Smooth muscle cell (in vitro differentiated cells): ENCODE measurements at regions not wholly inside any gene's neighbourhood (a gene's known extent, or its start where the extent isn't known, plus 50 kb on each side); places are given as distances from the start of the nearest gene placed in this dataset.

ENCODE experiments used
- DNase-seq: peaks from one replicate; lab custom pipeline; 2025; ENCODE audit not compliant: unreplicated experiment; lab: John Stamatoyannopoulos, UW
- H2AFZ ChIP-seq: fragments of 200-600 bp; sonication (generic); 2 replicates; pipeline ENCODE4 v1.6.0; 2016; ENCODE audit warnings: antibody characterized with exemption, low read depth, mild to moderate bottlenecking
- H3F3A ChIP-seq: fragments of 200-600 bp; sonication (generic); 2 replicates; pipeline ENCODE4 v1.6.0; 2017; ENCODE audit warnings: antibody characterized with exemption, low read depth
- H3K27ac ChIP-seq: fragments of 200-600 bp; sonication (generic); 2 replicates; pipeline ENCODE4 v1.5.1; 2016; ENCODE audit warnings: low read depth, mild to moderate bottlenecking
- H3K27me3 ChIP-seq: fragments of 200-600 bp; sonication (generic); 2 replicates; pipeline ENCODE4 v1.6.1; 2016; ENCODE audit warnings: low read depth, mild to moderate bottlenecking
- H3K36me3 ChIP-seq: fragments of 200-600 bp; sonication (generic); 2 replicates; pipeline ENCODE4 v1.5.1; 2016; ENCODE audit warnings: low read depth
- H3K4me1 ChIP-seq: fragments of 200-600 bp; sonication (generic); 2 replicates; pipeline ENCODE4 v1.5.1; 2016; ENCODE audit warnings: low read depth
- H3K4me2 ChIP-seq: fragments of 200-600 bp; sonication (generic); 2 replicates; pipeline ENCODE4 v1.6.0; 2016; ENCODE audit warnings: mild to moderate bottlenecking
- H3K4me3 ChIP-seq: fragments of 200-600 bp; sonication (generic); 2 replicates; pipeline ENCODE4 v1.5.1; 2016; ENCODE audit warnings: mild to moderate bottlenecking
- H3K79me2 ChIP-seq: fragments of 200-600 bp; sonication (generic); 2 replicates; pipeline ENCODE4 v1.6.0; 2016; ENCODE audit warnings: low read depth, mild to moderate bottlenecking
- H3K9ac ChIP-seq: fragments of 200-600 bp; sonication (generic); 2 replicates; pipeline ENCODE4 v1.6.0; 2016; ENCODE audit warnings: low read depth
- H3K9me3 ChIP-seq: fragments of 200-600 bp; sonication (generic); replicated peaks from 2 replicates; pipeline ENCODE4 v1.5.1; 2016; ENCODE audit warnings: low read depth
- H4K20me1 ChIP-seq: fragments of 200-600 bp; sonication (generic); 2 replicates; pipeline ENCODE4 v1.6.0; 2016; ENCODE audit warnings: low read depth
- WGBS: methylation state at CpG from one replicate; pipeline ENCODE4 v1.1.7; 2016; ENCODE audit warnings: low lambda C conversion rate; 5-methylcytosine and 5-hydroxymethylcytosine counted together
- TF ChIP-seq, protein P1 (sequence below): fragments of 200-600 bp; sonication (generic); IDR thresholded peaks from 2 replicates; pipeline ENCODE4 v1.5.1; 2017; ENCODE audit warnings: borderline replicate concordance, mild to moderate bottlenecking, antibody characterized with exemption; ENCODE audit not compliant: insufficient read depth, poor library complexity, severe bottlenecking

DNA sequence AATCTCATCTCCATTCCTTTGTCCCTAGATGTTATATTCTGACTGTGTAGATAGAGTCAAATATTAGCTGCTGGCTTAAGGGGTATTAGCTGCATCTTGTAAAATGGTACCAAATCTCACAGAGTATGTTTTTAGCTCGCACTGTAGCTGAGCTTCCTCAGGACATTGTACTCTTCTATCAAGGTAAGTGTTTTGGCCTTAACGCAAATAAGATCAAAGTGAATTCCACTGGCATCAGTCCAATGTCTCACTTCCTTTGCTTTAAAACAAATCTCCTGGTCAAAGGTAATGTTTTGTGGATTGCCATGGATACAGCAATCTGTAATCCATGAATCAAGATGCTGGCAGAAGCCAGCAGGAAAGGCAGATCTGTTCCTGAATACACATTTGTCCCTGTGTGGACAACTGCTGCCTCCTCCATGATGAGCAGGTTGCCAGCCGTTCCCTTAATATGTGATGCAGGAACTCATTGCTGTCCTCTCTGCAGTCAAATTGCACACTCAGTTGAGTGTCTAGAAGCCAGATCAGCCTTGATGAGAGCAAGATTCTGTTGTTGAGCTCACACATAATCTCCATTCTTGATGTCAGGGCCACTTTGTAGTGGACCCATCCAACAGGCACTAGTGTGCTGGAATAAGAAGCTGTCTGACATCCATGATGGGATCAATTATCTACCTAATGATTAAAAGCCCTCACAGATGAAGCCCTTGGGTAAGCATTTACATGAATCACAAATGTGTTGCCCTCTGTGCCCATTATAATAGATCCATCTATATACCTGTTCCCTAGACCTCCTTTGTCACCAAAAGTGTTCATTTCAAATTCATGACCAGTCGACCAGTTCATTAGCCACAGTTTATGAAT is 96.6 kb upstream of the AGTR1 start:
- Histone ChIP-seq H3F3A (no peaks in the 10 kb centered on the region), H3K9me3 (no peaks in the 10 kb centered on the region), H3K9ac (no peak overlapping the region), H3K4me2 (no peak overlapping the region), H3K36me3 (no peaks in the 10 kb centered on the region), H3K4me1 (no peaks in the 10 kb centered on the region), H3K27me3 (no peaks in the 10 kb centered on the region), H4K20me1 (no peaks in the 10 kb centered on the region), H2AFZ (no peak overlapping the region), H3K4me3 (no peak overlapping the region), H3K27ac (no peak overlapping the region), H3K79me2 (no peaks in the 10 kb centered on the region)
- no peak for DNase-seq
- WGBS, result 79% methylated on average over 4 of the region's 4 CpGs
- TF ChIP-seq, protein P1, sequence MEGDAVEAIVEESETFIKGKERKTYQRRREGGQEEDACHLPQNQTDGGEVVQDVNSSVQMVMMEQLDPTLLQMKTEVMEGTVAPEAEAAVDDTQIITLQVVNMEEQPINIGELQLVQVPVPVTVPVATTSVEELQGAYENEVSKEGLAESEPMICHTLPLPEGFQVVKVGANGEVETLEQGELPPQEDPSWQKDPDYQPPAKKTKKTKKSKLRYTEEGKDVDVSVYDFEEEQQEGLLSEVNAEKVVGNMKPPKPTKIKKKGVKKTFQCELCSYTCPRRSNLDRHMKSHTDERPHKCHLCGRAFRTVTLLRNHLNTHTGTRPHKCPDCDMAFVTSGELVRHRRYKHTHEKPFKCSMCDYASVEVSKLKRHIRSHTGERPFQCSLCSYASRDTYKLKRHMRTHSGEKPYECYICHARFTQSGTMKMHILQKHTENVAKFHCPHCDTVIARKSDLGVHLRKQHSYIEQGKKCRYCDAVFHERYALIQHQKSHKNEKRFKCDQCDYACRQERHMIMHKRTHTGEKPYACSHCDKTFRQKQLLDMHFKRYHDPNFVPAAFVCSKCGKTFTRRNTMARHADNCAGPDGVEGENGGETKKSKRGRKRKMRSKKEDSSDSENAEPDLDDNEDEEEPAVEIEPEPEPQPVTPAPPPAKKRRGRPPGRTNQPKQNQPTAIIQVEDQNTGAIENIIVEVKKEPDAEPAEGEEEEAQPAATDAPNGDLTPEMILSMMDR, result no peak

DNA sequence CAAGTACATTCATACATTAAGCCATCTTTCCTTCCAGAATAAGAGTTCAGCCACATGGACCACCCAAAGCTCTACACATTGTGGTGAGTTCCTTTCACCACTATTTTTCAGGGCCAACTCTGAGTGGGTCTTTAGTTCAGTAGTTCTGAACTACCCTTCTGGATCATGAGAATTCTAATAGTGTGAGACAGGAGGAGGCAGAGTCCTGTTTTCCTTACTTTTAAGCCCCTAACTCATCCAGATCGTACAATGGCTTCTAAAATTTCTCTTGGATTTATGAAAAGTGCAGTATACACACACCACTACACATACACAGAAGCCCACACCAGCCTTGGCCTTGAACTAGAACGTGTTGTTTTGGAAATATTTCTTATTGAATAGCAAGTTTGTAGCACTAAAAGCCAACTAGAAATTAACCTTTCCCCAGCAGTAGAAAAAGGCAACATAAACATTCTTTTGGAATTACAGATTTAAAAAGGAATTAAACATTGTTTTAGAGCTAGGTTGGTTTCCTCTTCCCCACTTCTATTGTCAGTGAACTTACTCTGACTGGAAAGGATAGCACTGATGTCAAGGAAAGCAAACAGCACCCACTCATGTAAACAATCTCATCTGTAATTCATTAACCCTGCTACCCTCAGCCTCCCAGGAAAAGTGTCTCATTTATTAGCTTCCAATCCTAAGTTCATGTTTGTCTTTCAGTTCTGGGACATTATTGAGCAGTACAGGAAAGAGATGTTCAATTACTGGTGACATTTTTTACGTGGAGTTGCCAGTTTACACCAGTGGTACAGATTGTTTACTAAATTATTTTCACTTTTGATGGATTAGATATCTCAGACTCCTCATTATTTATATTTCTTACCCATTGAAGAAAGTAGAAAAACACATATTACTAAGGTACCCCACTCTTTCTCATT is 95.7 kb upstream of the AGTR1 start:
- Histone ChIP-seq H2AFZ (no peak overlapping the region), H3K4me2 (no peak overlapping the region), H3K27ac (no peak overlapping the region), H3K79me2 (no peaks in the 10 kb centered on the region), H3K4me3 (no peak overlapping the region), H3K36me3 (no peaks in the 10 kb centered on the region), H3F3A (no peaks in the 10 kb centered on the region), H3K9me3 (no peaks in the 10 kb centered on the region), H3K27me3 (no peaks in the 10 kb centered on the region), H3K9ac (no peak overlapping the region), H3K4me1 (no peaks in the 10 kb centered on the region), H4K20me1 (no peaks in the 10 kb centered on the region)
- DNase-seq, result no peak
- TF ChIP-seq, protein P1, result no peak
- 77% methylated on average over 3 of the region's 3 CpGs for WGBS

DNA sequence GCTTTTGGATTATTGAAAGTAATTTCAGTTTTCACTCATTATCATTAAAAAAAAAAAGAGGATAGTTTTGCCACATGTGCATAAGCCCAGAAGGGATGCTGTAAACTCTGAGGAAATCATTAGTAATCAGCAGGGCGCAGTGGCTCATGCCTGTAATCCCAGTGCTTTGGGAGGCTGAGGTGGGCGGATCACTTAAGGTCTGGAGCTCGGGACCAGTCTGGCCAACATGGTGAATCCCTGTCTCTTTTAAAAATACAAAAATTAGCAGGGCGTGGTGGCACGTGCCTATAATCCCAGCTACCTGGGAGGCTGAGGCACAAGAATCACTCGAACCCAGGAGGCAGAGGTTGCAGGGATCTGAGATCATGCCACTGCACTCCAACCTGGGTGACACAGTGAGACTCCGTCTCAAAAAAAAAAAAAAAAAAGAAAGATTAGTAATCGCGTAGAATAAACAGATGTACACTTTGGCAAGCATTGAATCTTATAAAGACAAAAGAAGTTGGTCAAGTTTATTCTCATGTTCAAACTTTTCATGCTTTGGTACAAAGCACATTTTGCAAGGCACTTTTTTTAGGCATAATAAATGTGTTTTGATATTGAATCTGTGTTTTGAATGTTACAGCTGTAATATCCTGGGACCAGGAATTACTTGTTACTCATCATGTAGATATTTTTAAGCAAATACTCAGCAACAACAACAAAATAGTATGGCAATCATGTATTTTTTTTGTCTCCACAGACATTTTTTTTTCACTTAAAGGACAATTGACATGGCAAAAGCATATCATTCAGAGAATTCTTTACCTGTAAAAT is 93.2 kb upstream of the AGTR1 start:
- Histone ChIP-seq H3K4me1 (no peaks in the 10 kb centered on the region), H2AFZ (no peak overlapping the region), H3K27ac (peak overlapping the region; percentile 22)

More for the DNA sequence above, 93.2 kb upstream of the AGTR1 start:
- no peak overlapping the region for H3K4me3 ChIP-seq
- H3K9me3 ChIP-seq, result no peaks in the 10 kb centered on the region
- TF ChIP-seq, protein P1, result no peak
- H4K20me1 ChIP-seq, result no peaks in the 10 kb centered on the region
- no peak for DNase-seq
- no peaks in the 10 kb centered on the region for H3K27me3 ChIP-seq
- H3K9ac ChIP-seq, result no peak overlapping the region
- no peaks in the 10 kb centered on the region for H3K79me2 ChIP-seq
- peak overlapping the region; percentile 63 for H3K4me2 ChIP-seq
- H3K36me3 ChIP-seq, result no peaks in the 10 kb centered on the region
- H3F3A ChIP-seq, result no peaks in the 10 kb centered on the region
- 46% methylated on average over 9 of the region's 9 CpGs for WGBS
